ENCODE measurements at regions not wholly inside any gene's neighbourhood (a gene's known extent, or its start where the extent isn't known, plus 50 kb on each side); places are given as distances from the start of the nearest gene placed in this dataset.
"Not testable (repeated sequence)": the region's sequence is repeated elsewhere in the genome, so short reads cannot be mapped to it uniquely, and the experiment has no call there.

DNA sequence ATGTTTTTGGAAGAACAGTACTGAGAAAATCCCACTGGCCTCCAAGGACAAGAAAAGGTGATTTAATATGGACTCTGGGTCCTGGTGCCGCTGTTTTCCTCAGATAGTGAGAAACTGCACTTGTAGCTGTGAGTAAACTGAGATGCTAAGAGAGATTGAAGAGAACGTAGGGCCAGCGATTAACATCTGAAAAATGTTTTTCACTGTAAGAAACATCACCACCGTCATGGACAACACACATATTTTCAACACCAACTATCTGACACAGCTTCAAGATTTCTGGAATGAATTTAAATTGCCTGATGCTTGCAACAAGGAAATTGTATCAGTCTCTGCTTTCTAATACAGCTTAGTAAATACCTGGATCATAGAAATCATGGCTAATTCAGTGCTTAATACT is 158.2 kb upstream of the SMIM31 start:
- no peaks in the 10 kb centered on the region for H3K9me3 ChIP-seq
- H3K9ac ChIP-seq (ENCODE audit: low read depth in 2 of 2, low read length in 2 of 2): no peak overlapping the region
- no peaks in the 10 kb centered on the region for H3K4me1 ChIP-seq
- intact Hi-C loops (cut with DNase I): no loop called here
- no peak for DNase-seq
- no peak overlapping the region for H3K27ac ChIP-seq
- H3K36me3 ChIP-seq: no peaks in the 10 kb centered on the region
- H3K4me3 ChIP-seq: no peak overlapping the region
- TF ChIP-seq, protein P1, sequence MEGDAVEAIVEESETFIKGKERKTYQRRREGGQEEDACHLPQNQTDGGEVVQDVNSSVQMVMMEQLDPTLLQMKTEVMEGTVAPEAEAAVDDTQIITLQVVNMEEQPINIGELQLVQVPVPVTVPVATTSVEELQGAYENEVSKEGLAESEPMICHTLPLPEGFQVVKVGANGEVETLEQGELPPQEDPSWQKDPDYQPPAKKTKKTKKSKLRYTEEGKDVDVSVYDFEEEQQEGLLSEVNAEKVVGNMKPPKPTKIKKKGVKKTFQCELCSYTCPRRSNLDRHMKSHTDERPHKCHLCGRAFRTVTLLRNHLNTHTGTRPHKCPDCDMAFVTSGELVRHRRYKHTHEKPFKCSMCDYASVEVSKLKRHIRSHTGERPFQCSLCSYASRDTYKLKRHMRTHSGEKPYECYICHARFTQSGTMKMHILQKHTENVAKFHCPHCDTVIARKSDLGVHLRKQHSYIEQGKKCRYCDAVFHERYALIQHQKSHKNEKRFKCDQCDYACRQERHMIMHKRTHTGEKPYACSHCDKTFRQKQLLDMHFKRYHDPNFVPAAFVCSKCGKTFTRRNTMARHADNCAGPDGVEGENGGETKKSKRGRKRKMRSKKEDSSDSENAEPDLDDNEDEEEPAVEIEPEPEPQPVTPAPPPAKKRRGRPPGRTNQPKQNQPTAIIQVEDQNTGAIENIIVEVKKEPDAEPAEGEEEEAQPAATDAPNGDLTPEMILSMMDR (IDR thresholded peaks at IDR 0.05): no peak
- no peaks in the 10 kb centered on the region for H3K27me3 ChIP-seq

DNA sequence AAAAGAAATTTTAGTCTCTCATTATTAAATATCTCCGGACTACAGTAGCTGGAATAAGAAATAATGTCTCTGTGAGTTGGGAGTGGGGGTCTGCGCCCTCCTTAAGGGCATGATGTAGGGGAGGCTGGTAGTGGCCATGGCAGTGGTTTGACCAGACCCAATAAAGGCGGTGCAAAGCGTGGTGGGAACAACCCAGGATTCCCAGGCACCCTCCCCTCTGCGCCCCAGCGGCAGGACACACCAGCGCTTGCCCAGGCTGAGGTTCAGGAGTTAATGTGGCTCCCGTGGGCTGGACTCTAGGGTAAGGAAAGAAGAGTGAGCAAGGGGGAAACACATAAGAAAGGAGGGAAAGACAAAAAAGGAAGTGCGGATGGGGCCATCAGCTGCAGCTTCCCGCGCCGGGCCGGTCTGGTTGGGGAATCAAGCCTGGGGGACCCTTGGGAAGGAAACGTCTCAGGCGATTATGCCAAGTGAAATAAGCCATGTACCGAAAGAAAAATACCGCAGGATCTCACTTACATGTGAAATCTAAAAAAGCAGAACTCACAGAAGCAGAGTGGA is 157.5 kb upstream of the SMIM31 start:
- no peak for DNase-seq
- Histone ChIP-seq H3K4me1 (no peaks in the 10 kb centered on the region), H3K36me3 (no peaks in the 10 kb centered on the region), H3K4me3 (no peak overlapping the region), H3K27me3 (no peaks in the 10 kb centered on the region), H3K9ac (ENCODE audit: low read depth in 2 of 2, low read length in 2 of 2) (no peak overlapping the region), H3K9me3 (no peaks in the 10 kb centered on the region), H3K27ac (no peak overlapping the region)
- intact Hi-C loops (cut with DNase I): no loop called here
- TF ChIP-seq, protein P1 (IDR thresholded peaks at IDR 0.05): no peak

DNA sequence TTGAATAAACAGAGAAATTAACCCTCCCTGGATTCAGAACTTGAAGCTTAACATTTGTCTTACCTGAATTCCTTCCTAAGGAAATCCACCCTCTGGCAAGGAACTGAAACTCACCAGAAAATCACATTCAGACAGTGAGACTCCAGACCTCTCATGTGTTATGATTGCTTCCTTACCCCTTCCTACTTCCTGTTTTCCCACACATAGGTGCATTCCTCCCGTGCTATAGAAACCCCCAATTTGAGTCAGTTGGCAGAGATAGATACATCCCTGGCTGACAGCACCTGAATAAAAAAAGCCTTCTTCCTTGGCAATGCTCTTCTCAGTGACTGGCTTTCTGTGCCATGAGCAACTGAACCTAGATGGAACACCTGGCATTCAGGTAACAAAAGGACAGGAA is 157.0 kb upstream of the SMIM31 start:
- H3K4me3 ChIP-seq: no peak overlapping the region
- intact Hi-C loops (cut with DNase I): no loop called here
- no peak for DNase-seq
- TF ChIP-seq, protein P1 (IDR thresholded peaks at IDR 0.05): no peak
- H3K9ac ChIP-seq (ENCODE audit: low read depth in 2 of 2, low read length in 2 of 2): no peak overlapping the region
- no peaks in the 10 kb centered on the region for H3K27me3 ChIP-seq
- H3K4me1 ChIP-seq: no peaks in the 10 kb centered on the region
- no peaks in the 10 kb centered on the region for H3K9me3 ChIP-seq
- no peaks in the 10 kb centered on the region for H3K36me3 ChIP-seq
- no peak overlapping the region for H3K27ac ChIP-seq

DNA sequence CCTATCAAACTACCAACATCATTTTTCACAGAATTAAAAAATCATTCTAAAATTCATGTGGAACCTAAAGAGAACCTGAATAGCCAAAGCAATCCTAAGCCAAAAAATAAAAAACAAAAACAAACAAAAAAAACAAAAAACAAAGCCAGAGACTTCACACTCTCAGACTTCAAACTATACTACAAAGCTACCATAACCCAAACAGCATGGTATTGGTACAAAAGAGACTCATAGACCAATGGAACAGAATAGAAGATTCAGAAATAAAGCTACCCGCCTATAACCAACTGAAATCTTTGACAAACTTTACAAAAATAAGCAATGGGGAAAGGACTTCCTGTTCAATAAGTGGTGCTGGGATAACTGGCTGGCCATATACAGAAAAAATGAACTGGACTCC is 152.3 kb upstream of the SMIM31 start:
- H3K36me3 ChIP-seq: no peaks in the 10 kb centered on the region
- no peaks in the 10 kb centered on the region for H3K9me3 ChIP-seq
- no peaks in the 10 kb centered on the region for H3K4me1 ChIP-seq
- H3K27ac ChIP-seq: no peak overlapping the region
- H3K27me3 ChIP-seq: no peaks in the 10 kb centered on the region
- intact Hi-C loops (cut with DNase I): no loop called here
- H3K4me3 ChIP-seq: no peak overlapping the region
- TF ChIP-seq, protein P1 (IDR thresholded peaks at IDR 0.05): no peak
- DNase-seq: no peak
- no peak overlapping the region for H3K9ac ChIP-seq (ENCODE audit: low read depth in 2 of 2, low read length in 2 of 2)

DNA sequence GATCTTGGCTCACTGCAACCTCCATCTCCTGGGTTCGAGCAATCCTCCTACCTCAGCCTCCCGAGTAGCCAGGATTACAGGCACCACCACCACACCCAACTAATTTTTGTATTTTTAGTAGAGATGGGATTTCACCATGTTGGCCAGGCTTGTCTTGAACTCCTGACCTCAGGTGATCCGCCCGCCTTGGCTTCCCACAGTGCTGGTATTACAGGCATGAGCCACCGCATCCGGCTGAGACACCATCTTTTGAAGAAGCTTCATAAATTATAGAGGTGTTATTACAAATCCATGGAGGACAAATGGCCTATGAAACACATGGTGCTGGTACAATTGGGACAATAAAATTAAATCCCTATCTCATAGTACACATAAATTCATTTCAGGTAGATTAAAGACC is 148.1 kb upstream of the SMIM31 start:
- DNase-seq; H3K4me1 ChIP-seq; intact Hi-C loops (cut with DNase I); H3K4me3 ChIP-seq; H3K36me3 ChIP-seq; H3K9me3 ChIP-seq; H3K27me3 ChIP-seq; H3K27ac ChIP-seq; H3K9ac ChIP-seq (ENCODE audit: low read depth in 2 of 2, low read length in 2 of 2): not testable (repeated sequence)

DNA sequence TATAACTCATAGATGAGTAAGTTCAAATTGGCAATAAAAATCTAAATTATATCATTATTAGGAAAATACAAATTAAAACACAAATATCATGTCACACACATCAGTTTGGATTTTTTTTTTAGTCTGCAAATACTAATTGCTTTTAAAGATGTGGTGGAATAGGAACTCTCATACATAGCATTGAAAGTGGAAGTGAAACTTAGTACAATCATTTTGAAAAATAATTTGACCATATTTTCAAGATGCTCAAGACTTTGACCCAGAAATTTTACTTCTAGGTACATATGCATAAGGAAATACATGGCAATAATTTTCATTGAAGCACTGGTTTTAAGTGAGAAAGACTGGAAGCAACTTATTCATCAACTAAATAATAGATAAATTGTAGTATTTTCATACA is 147.5 kb upstream of the SMIM31 start:
- DNase-seq: no peak
- Histone ChIP-seq H3K27me3 (no peaks in the 10 kb centered on the region), H3K36me3 (no peaks in the 10 kb centered on the region), H3K9me3 (no peaks in the 10 kb centered on the region), H3K9ac (ENCODE audit: low read depth in 2 of 2, low read length in 2 of 2) (no peak overlapping the region), H3K4me1 (no peaks in the 10 kb centered on the region), H3K4me3 (no peak overlapping the region), H3K27ac (no peak overlapping the region)
- intact Hi-C loops (cut with DNase I): no loop called here
- TF ChIP-seq, protein P1 (IDR thresholded peaks at IDR 0.05): no peak
